Upper lobe of left lung (tissue), 6 donors: ENCODE measurements at regions not wholly inside any gene's neighbourhood (a gene's known extent, or its start where the extent isn't known, plus 50 kb on each side); places are given as distances from the start of the nearest gene placed in this dataset.

Source experiments
- ATAC-seq, 2 donors: fragments of 200-7000 bp; cut with Tn5 transposase; one replicate each; pipeline ENCODE4 v1.9.1; 2022; ENCODE audit warnings: mild to moderate bottlenecking in 2 of 2, moderate library complexity in 2 of 2; ENCODE audit not compliant: low FRiP score in 2 of 2
- DNase-seq, 2 donors: peaks; one replicate each; pipeline ENCODE4 v3.0.0-alpha.2; 2019 to 2020
- H3K27ac ChIP-seq, 4 donors: fragments of 200-600 bp; sonication (generic); one replicate each; pipeline ENCODE4 v1.5.1; 2016 to 2019
- H3K27me3 ChIP-seq, 4 donors: fragments of 200-600 bp; sonication (generic); one replicate each; pipeline ENCODE4 v1.5.1; 2017 to 2019
- H3K36me3 ChIP-seq, 4 donors: fragments of 200-600 bp; sonication (generic); one replicate each; pipeline ENCODE4 v1.5.1; 2016 to 2019
- H3K4me1 ChIP-seq, 4 donors: fragments of 200-600 bp; sonication (generic); one replicate each; pipeline ENCODE4 v1.5.1; 2018 to 2019
- H3K4me3 ChIP-seq, 4 donors: fragments of 200-600 bp; sonication (generic); one replicate each; pipeline ENCODE4 v1.5.1; 2017 to 2019; ENCODE audit warnings: mild to moderate bottlenecking in 2 of 4, moderate library complexity in 1 of 4
- H3K9me3 ChIP-seq, 4 donors: fragments of 200-600 bp; sonication (generic); one replicate each; pipeline ENCODE4 v1.5.1; 2018 to 2019
- CTCF ChIP-seq, 6 experiments: fragments of 450-650 bp in 4 of 6; fragments of 200-600 bp in 2 of 6; sonication (generic) in 2 of 6; IDR thresholded peaks; one replicate each; pipeline ENCODE4 v1.5.1; 2016 to 2019; ENCODE audit warnings: antibody characterized with exemption in 6 of 6
- EP300 ChIP-seq, 4 donors: sonication (generic); formaldehyde crosslinking; IDR thresholded peaks; one replicate each; pipeline ENCODE4 v1.5.1; 2017; ENCODE audit warnings: antibody characterized with exemption in 4 of 4, control low read depth in 2 of 4
- POLR2A ChIP-seq, 4 donors: fragments of 450-650 bp; IDR thresholded peaks; one replicate each; pipeline ENCODE4 v1.5.1; 2016 to 2017; ENCODE audit warnings: antibody characterized with exemption in 4 of 4, mild to moderate bottlenecking in 2 of 4
- POLR2AphosphoS5 ChIP-seq, 2 donors: sonication (generic); formaldehyde crosslinking; IDR thresholded peaks; one replicate each; pipeline ENCODE4 v1.5.1; 2017; ENCODE audit warnings: antibody characterized with exemption in 2 of 2
- WGBS, 2 donors: methylation state at CpG; one replicate each; pipeline ENCODE4 v1.1.5; 2017 to 2018; 5-methylcytosine and 5-hydroxymethylcytosine counted together
- donor health status: DM: no; HTN: no; CAD: no; lungs with moderate emphysema.
- donor health status: DM: no; HTN: yes; CAD: no; lungs with severe emphysema.

GRCh38 chr16:55091871-55092230, 161.2 kb downstream of the IRX5 start:
- no peak overlapping the region for H3K27ac ChIP-seq
- ATAC-seq = no peak
- no peaks in the 10 kb centered on the region for H3K4me1 ChIP-seq
- H3K27me3 ChIP-seq = no peaks in the 10 kb centered on the region
- TF ChIP-seq POLR2A (IDR thresholded peaks at IDR 0.05) (no peak), EP300 (IDR thresholded peaks at IDR 0.05) (no peak), POLR2AphosphoS5 (IDR thresholded peaks at IDR 0.05) (no peak), CTCF (IDR thresholded peaks at IDR 0.05) (no peak)
- WGBS, 2 donors = 93 to 98% methylated on average over 5 of the region's 5 CpGs
- DNase-seq = no peak
- no peaks in the 10 kb centered on the region for H3K9me3 ChIP-seq
- H3K36me3 ChIP-seq = no peaks in the 10 kb centered on the region
- H3K4me3 ChIP-seq = no peak overlapping the region

- no peak for ATAC-seq
- no peak for DNase-seq
- TF ChIP-seq CTCF (IDR thresholded peaks at IDR 0.05) (no peak), EP300 (IDR thresholded peaks at IDR 0.05) (no peak), POLR2AphosphoS5 (IDR thresholded peaks at IDR 0.05) (no peak), POLR2A (IDR thresholded peaks at IDR 0.05) (no peak)
These were observed 169.4 kb downstream of the IRX5 start for GRCh38 chr16:55100100-55100499.

GRCh38 chr16:55101026-55101425, 170.4 kb downstream of the IRX5 start:
- Histone ChIP-seq H3K27me3 (no peaks in the 10 kb centered on the region), H3K9me3 (no peaks in the 10 kb centered on the region), H3K36me3 (no peaks in the 10 kb centered on the region), H3K4me1 (no peaks in the 10 kb centered on the region), H3K4me3 (no peak overlapping the region), H3K27ac (no peak overlapping the region)
- no peak for ATAC-seq
- 49 to 78% methylated on average over 4 of the region's 4 CpGs for WGBS, 2 donors
- TF ChIP-seq EP300 (IDR thresholded peaks at IDR 0.05) = no peak
- TF ChIP-seq POLR2A (IDR thresholded peaks at IDR 0.05) = no peak
- TF ChIP-seq CTCF (IDR thresholded peaks at IDR 0.05) = no peak
- no peak for TF ChIP-seq POLR2AphosphoS5 (IDR thresholded peaks at IDR 0.05)
- DNase-seq = no peak

More at GRCh38 chr16:55100100-55100499, 169.4 kb downstream of the IRX5 start:
- Histone ChIP-seq H3K4me1 (no peaks in the 10 kb centered on the region), H3K9me3 (no peaks in the 10 kb centered on the region), H3K27ac (no peak overlapping the region), H3K27me3 (no peaks in the 10 kb centered on the region), H3K36me3 (no peaks in the 10 kb centered on the region), H3K4me3 (no peak overlapping the region)

GRCh38 chr16:55102077-55102476, 171.4 kb downstream of the IRX5 start:
- no peaks in the 10 kb centered on the region for H3K27me3 ChIP-seq
- TF ChIP-seq CTCF (IDR thresholded peaks at IDR 0.05) = no peak
- no peak for TF ChIP-seq POLR2A (IDR thresholded peaks at IDR 0.05)
- no peak for TF ChIP-seq EP300 (IDR thresholded peaks at IDR 0.05)
- no peak for TF ChIP-seq POLR2AphosphoS5 (IDR thresholded peaks at IDR 0.05)
- no peak for ATAC-seq
- H3K9me3 ChIP-seq = no peaks in the 10 kb centered on the region
- H3K4me3 ChIP-seq = no peak overlapping the region
- H3K36me3 ChIP-seq = no peaks in the 10 kb centered on the region
- no peak for DNase-seq
- no peaks in the 10 kb centered on the region for H3K4me1 ChIP-seq
- WGBS, 2 donors = 64 to 80% methylated on average over 1 of the region's 1 CpG
- H3K27ac ChIP-seq = no peak overlapping the region

- ATAC-seq (no peak), DNase-seq (no peak)
- H3K36me3 ChIP-seq = no peaks in the 10 kb centered on the region
- TF ChIP-seq POLR2A (IDR thresholded peaks at IDR 0.05) (no peak), CTCF (IDR thresholded peaks at IDR 0.05) (no peak), EP300 (IDR thresholded peaks at IDR 0.05) (no peak), POLR2AphosphoS5 (IDR thresholded peaks at IDR 0.05) (no peak)
- no peaks in the 10 kb centered on the region for H3K9me3 ChIP-seq
- no peaks in the 10 kb centered on the region for H3K4me1 ChIP-seq
- no peaks in the 10 kb centered on the region for H3K27me3 ChIP-seq
- H3K27ac ChIP-seq = no peak overlapping the region
- no peak overlapping the region for H3K4me3 ChIP-seq
- WGBS, 2 donors = 58 to 74% methylated on average over 4 of the region's 4 CpGs
These were observed 171.9 kb downstream of the IRX5 start for GRCh38 chr16:55102531-55102930.
